ENCODE measurements at regions not wholly inside any gene's neighbourhood (a gene's known extent, or its start where the extent isn't known, plus 50 kb on each side); places are given as distances from the start of the nearest gene placed in this dataset.
A peak's percentile ranks its signal among the peaks of the same experiment; 100 is the strongest.
"Not testable (repeated sequence)": the region's sequence is repeated elsewhere in the genome, so short reads cannot be mapped to it uniquely, and the experiment has no call there.

DNA sequence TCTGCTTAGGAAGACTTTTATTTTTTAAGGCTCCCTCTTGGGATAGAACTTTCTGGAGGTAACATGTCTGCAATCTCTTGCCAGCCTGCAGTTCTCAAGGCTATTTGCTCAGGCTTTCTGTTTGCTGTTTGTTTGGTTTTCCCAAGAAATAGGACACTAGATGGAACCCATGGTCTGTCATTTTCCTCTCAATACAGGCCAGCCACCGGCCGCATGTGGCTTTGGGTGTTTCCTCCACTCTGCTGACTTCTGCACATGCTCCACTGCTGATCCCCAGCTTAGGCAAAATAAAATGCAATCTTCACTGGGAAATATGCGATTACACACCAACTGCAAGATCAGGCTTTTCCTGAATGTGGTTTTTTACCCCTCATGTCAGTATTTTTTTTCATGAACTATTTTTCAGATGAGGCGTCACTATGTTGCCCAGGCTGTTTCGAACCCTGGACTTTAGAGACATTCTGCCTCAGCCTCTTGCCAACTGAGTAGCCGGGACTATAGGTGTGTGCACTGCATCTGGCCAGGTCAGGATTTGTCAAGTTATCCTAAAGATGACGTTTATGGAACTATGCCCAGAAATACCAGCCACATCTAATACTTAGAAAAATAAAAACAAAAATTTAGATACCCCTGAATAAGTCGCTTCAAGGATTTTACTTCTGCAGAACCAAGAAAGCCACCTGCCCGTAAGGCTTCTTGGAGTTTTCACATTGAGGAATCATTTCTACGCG, 94.3 kb upstream of the PABPC3 start:
- DNase-seq (ENCODE audit: low spot score), result no peak
- TF ChIP-seq, protein P1, sequence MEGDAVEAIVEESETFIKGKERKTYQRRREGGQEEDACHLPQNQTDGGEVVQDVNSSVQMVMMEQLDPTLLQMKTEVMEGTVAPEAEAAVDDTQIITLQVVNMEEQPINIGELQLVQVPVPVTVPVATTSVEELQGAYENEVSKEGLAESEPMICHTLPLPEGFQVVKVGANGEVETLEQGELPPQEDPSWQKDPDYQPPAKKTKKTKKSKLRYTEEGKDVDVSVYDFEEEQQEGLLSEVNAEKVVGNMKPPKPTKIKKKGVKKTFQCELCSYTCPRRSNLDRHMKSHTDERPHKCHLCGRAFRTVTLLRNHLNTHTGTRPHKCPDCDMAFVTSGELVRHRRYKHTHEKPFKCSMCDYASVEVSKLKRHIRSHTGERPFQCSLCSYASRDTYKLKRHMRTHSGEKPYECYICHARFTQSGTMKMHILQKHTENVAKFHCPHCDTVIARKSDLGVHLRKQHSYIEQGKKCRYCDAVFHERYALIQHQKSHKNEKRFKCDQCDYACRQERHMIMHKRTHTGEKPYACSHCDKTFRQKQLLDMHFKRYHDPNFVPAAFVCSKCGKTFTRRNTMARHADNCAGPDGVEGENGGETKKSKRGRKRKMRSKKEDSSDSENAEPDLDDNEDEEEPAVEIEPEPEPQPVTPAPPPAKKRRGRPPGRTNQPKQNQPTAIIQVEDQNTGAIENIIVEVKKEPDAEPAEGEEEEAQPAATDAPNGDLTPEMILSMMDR (IDR thresholded peaks at IDR 0.05; ENCODE audit: extremely low read depth, insufficient read depth, missing control alignments), result no peak
- in situ Hi-C loops (cut with MboI; ENCODE audit: low pct_unique_long_range_greater_than_20kb, low sequenced_read_pairs, unreplicated experiment), result no loop called here

DNA sequence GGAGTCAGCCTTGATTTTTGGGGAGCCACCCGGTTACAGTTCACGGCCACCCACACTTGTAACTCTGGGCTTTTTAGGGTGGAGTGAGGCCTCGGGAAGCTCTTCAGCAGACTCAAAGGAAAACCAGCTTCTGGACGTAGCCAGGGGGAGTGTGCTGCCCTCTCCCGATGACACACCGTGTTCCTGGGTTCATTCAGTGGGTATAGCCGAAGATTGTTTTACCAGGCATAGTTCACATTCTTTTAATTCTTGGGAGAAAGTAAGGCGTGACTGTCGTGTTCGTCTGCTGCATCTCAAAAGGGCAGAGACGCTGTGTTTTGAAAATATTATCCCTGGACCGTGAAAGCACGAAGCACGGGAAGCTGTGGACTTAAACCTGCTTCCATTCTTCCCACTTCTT, 93.6 kb upstream of the PABPC3 start:
- in situ Hi-C loops (cut with MboI; ENCODE audit: low pct_unique_long_range_greater_than_20kb, low sequenced_read_pairs, unreplicated experiment); DNase-seq (ENCODE audit: low spot score): not testable (repeated sequence)

DNA sequence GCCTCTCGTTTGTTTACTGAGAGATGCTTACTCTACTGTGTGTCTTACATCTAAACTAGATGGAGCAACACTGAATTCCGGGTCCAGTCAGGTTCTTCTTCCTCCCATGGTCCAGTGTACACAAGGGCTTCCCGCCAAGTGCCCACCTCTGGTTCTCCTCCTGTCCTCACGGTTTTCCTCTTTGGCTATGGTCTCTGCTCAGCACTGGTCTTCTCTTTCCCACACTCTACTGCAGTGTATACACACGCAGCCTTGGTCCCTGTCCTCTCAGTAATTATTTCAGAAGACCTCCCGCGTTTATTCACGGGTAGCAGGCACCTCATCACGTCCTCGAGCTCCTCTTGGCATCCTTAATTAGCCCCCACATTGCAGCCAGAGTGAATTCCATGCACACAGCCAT, 91.4 kb upstream of the PABPC3 start:
- in situ Hi-C loops (cut with MboI; ENCODE audit: low pct_unique_long_range_greater_than_20kb, low sequenced_read_pairs, unreplicated experiment); DNase-seq (ENCODE audit: low spot score): not testable (repeated sequence)

DNA sequence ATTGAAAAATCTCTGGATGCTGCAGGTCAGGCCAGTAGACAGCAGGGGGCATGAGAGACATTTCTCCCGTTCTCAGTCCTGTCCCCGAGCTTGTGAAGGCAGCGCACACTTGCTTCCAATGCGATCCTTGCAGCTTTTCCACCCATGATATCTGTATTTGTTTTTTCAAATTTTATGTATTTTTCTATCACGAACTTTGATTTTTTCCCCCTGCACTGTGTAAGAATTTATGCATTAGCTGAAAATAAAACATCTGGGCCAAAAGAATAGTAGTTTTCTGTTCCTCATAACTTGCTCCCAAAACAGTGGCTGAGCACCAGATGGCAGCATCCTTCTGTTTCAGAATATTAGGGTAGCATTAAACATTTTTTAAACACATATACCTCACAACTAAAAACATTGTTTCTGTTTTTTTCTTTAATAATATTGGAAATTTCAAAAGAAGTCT, 90.9 kb upstream of the PABPC3 start:
- peak; percentile 46 for DNase-seq (ENCODE audit: low spot score)
- TF ChIP-seq, protein P1 (IDR thresholded peaks at IDR 0.05; ENCODE audit: extremely low read depth, insufficient read depth, missing control alignments), result peak; percentile 46
- in situ Hi-C loops (cut with MboI; ENCODE audit: low pct_unique_long_range_greater_than_20kb, low sequenced_read_pairs, unreplicated experiment), result not testable (repeated sequence)

DNA sequence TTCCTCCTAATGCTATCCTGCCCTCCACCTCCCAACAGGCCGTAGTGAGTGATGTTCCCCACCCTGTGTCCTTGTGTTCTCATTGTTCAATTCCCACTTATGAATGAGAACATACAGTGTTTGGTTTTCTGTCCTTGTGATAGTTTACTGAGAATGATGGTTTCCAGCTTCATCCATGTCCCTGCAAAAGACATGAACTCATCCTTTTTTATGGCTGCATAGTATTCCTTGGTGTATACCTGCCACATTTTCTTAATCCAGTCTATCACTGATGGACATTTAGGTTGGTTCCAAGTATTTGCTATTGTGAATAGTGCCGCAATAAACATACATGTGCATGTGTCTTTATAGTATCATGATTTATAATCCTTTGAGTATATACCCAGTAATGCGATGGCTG, 88.5 kb upstream of the PABPC3 start:
- DNase-seq (ENCODE audit: low spot score); in situ Hi-C loops (cut with MboI; ENCODE audit: low pct_unique_long_range_greater_than_20kb, low sequenced_read_pairs, unreplicated experiment): not testable (repeated sequence)

DNA sequence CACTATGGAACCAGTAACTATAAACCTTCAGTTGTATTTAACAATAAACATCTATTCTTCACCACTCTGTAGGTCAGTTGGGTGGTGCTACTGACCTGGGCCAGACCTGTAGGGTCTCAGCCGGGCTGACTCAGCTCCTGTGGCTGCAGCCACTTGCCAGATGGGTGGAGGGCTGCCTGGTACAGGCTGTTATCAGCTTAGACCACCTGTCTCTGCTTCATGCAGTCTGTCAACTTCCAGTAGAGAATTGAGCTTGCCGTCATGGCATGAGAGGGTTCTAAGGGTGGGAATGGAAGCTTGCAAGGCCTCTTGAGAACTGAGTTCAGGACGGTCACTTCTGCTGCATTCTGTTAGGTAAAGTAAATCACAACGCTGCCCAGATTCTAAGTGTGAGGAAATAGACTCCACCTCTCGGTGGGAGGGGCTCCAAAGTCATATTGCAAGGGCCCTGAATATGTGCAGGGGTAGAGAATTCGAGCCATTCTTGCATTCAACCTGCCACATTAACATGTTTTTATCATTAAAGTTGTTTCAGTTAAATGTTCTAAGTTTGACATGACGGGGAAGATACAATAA, 81.5 kb upstream of the PABPC3 start:
- DNase-seq (ENCODE audit: low spot score); in situ Hi-C loops (cut with MboI; ENCODE audit: low pct_unique_long_range_greater_than_20kb, low sequenced_read_pairs, unreplicated experiment): not testable (repeated sequence)

DNA sequence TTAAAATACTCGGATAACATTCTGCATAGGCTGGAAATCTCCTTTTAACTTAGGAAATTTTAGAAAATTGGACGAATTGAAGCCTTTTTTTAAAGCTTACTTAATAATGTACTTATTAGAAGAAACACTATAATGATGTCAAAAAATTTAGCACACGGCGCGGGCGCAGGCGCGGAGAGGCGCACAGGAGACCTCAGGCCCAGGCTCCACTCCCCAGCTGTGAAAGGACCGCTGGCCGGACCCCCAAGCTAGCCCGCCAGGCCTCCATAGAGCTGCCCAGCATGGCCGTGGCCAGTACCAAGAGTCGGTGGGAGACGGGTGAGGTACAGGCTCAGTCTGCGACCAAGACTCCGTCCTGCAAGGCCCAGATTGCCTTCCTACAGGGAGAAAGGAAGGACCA, 78.8 kb upstream of the PABPC3 start:
- DNase-seq (ENCODE audit: low spot score); in situ Hi-C loops (cut with MboI; ENCODE audit: low pct_unique_long_range_greater_than_20kb, low sequenced_read_pairs, unreplicated experiment): not testable (repeated sequence)

DNA sequence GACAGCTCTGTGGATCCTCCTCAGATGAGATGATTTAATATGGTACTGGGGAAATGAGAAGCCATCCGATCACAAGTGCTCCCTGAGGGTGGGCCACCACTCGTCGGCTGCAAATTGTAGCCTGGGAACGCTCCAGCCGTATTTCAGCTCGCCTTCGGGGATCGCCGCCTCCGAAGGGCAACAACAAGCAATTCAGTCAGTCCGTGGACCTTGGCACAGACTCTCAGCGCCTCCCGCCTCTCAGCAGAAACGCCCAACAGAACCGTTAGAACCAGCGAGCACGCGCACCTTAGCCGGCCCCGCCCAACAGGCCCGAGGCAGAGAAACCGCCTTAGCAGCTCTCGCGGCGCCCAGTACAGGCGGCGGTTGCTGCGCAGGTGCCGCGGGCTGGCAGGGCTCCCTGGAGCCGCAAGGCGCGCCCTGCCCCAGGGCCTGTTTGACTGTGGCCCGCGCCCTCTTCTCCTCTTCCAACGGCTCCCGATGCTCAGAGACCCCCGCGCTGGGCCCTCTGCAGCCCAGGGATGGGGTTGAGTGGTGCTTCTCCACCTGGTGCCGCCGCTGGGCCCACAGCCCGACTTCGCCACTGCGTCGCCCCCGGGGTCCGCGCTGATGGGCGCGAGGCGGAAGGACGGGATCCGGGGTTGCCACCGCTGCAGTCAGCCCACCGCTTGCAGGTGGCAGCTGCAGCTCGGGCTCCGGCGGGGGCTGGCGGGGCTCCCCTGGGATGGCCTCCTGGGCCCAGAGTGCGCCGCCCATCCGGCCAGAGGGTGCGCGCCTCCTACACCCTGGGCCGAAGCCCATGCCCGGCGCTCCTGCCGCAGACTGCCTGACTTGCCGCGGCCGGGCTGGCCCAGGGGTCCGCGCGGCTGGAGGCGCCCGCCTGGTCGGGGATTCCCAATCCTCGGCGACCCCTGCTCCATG, 77.9 kb upstream of the PABPC3 start:
- DNase-seq (ENCODE audit: low spot score), result peak; percentile 60
- in situ Hi-C loops (cut with MboI; ENCODE audit: low pct_unique_long_range_greater_than_20kb, low sequenced_read_pairs, unreplicated experiment), result not testable (repeated sequence)

DNA sequence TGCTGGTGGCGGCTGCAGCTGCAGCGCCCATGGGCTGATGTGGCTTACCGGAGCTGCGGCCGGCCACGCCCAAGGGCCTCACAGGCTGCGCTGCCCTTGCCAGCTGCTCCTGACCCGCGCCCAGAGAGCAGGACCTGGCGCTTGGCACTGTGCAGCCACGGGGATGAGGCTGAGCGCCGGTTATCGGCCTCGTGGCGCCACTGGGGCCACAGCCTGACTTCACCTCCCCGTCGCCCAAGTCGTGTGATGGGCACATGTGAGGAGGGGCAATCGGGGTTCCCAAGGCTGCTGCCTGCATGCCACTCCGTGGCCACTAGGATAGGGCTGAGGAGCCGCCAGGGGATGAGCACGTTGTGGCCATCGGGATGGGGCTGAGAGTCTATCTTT, 77.2 kb upstream of the PABPC3 start:
- DNase-seq (ENCODE audit: low spot score), result no peak
- in situ Hi-C loops (cut with MboI; ENCODE audit: low pct_unique_long_range_greater_than_20kb, low sequenced_read_pairs, unreplicated experiment), result no loop called here
- TF ChIP-seq, protein P1 (IDR thresholded peaks at IDR 0.05; ENCODE audit: extremely low read depth, insufficient read depth, missing control alignments), result no peak

DNA sequence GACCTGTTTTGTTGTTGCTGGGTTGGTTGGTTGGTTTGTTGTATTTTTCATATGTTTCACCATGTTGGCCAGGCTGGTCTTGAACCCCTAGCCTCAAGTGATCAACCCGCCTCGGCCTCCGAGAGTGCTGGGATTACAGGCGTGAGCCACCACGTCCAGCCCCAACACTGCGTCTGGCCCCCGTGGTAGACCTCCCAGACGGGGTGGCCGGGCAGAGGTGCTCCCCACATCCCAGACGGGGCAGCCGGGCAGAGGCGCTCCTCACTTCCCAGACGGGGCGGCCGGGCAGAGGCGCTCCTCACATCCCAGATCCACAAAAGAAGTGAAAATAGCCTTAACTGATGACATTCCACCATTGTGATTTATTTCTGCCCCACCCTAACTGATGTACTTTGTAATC, 76.2 kb upstream of the PABPC3 start:
- DNase-seq (ENCODE audit: low spot score); in situ Hi-C loops (cut with MboI; ENCODE audit: low pct_unique_long_range_greater_than_20kb, low sequenced_read_pairs, unreplicated experiment): not testable (repeated sequence)
